IPS-NIHi7 (cell line): ENCODE measurements at regions not wholly inside any gene's neighbourhood (a gene's known extent, or its start where the extent isn't known, plus 50 kb on each side); places are given as distances from the start of the nearest gene placed in this dataset.
A peak's percentile ranks its signal among the peaks of the same experiment; 100 is the strongest.

Experiments used
- DNase-seq: peaks from one replicate; pipeline ENCODE4 v3.0.0; 2012; ENCODE audit warnings: mixed read lengths; ENCODE audit errors: extremely low spot score

- DNase-seq, result no peak
These were observed 172.5 kb downstream of the SMAD2 start for GRCh38 chr18:47758000-47758399.

- peak; percentile 81 for DNase-seq
These were observed 174.0 kb downstream of the SMAD2 start for GRCh38 chr18:47756364-47757016.

- DNase-seq, result no peak
These were observed 175.4 kb downstream of the SMAD2 start for GRCh38 chr18:47755102-47755456.

- peak; percentile 91 for DNase-seq
These were observed 176.0 kb downstream of the SMAD2 start for GRCh38 chr18:47754311-47755101.

GRCh38 chr18:47752796-47753645 lies 177.4 kb downstream of the SMAD2 start:
- peak; percentile 3 for DNase-seq

- peak; percentile 3 for DNase-seq
These were observed 179.5 kb downstream of the SMAD2 start for GRCh38 chr18:47750889-47751423.

GRCh38 chr18:47749600-47749973 lies 180.9 kb downstream of the SMAD2 start:
- no peak for DNase-seq

DNA sequence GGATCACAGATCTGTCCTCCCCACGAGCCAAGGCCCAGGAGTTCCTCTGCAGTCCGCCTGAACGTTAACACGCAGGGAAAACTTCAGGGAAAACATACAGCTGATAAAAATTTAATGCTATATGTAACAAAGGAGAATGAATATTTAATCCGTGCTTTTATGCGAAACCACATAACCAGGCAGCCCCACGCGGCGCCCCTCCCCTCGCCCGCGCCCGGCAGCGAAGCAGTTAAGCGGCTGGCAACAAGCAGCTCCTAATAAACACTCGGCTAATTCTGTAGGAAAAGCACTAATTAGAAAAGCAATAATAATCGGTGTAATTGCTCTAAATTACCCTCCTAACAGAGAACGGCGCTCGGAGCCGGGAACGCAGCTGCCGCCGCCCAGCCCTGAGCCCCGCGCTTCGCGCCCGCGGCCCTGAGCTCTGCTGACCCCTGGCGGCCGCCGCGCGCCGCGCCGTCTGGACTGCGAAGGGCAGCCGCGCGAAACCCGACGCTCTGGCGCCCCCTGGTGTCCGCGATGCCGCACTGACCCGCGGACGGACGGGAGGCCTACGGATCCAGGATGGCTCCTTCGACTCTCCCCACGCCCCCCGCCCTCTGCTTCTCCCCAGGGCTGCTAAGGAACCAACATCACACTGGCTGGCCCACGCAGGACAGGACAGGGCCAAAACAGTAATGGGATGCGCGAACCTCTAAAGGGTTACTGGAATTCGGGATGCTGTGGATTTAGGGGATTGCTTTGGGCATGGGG lies 181.4 kb downstream of the SMAD2 start:
- DNase-seq, result peak; percentile 93

- peak; percentile 7 for DNase-seq
These were observed 182.2 kb downstream of the SMAD2 start for GRCh38 chr18:47748093-47748796.

DNA sequence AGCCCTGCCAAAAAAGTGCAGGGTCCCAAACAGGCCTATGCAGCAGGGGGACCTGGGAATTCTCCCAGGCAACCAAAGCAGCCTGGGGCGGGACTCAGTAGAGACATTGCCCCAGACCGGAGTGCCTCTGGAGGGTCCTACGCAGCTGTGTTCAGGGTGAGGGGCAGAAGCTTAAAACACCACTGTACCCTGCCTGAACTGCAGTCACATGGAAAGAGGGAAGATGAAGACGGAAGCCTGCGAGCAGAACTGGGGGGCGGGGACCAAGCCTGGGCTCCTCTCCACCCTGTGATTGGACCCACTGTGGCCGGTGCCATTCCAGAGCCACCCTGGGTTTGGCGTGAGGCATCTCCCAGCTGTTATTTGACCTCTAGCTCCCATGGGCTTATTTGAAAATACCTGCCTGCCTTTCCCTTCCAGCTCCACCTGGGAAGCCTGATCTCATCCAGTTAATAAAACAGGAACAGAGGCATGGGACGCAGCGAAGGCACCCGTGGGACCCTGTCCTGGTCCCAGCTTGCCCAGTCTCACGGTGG lies 183.1 kb downstream of the SMAD2 start:
- DNase-seq, result no peak

DNA sequence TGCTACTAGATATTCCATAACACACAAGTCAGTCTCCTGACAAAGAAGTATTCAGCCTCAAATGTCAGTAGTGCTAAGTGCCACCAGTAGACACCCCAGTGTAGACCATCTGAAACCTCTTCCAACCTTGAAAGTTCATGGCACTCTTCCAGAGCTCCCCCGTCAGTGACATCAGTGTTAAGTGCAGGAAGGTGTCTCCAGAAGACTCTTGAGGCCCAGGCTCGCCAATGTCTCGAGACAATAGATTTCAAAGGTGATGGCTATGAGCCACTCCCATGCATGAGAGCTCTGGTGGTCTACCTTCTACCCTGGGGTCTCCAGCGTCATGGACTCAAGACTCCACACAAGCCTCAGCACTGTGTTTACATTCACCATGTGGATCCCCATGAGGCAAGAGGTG lies 183.8 kb downstream of the SMAD2 start:
- DNase-seq, result no peak

- DNase-seq, result no peak
These were observed 185.2 kb downstream of the SMAD2 start for GRCh38 chr18:47745227-47745626.

GRCh38 chr18:47737956-47738355 lies 192.5 kb downstream of the SMAD2 start:
- no peak for DNase-seq

- no peak for DNase-seq
These were observed 193.1 kb downstream of the SMAD2 start for GRCh38 chr18:47737198-47737830.

DNA sequence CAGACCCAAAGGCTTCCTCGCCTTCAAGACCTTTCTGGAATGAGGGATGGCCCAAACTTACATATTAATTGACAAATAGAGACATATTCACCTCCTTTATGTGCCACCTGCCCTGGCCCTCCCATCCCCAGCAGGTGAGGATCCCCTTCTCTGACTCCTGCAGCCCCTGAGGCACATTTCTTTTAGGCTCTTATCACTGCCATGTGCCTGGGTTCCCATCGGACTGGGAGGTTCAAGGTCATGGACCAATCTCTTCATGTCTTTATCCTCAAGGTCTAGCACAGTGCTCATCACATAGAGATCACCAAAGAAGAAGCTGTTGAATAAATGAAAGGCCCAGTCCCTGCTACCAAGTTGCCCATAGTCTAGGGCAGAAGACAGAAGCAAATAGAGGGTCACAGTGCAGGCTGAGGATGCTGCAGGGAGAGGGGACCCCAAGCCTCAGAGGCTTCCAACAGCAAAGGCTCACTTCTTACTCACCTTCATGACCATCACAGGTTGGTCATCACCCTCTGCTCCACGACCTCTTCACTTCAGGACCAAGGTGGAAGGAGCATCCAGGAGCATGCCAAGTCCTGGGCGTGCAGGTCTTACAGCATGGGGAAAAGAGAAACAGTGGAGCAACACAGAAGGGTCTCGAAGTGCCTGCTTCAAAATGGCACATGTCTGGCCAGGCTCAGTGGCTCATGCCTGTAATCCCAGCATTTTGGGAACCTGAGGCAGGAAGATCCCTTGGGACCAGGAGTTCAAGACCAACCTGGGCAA lies 193.9 kb downstream of the SMAD2 start:
- no peak for DNase-seq

DNA sequence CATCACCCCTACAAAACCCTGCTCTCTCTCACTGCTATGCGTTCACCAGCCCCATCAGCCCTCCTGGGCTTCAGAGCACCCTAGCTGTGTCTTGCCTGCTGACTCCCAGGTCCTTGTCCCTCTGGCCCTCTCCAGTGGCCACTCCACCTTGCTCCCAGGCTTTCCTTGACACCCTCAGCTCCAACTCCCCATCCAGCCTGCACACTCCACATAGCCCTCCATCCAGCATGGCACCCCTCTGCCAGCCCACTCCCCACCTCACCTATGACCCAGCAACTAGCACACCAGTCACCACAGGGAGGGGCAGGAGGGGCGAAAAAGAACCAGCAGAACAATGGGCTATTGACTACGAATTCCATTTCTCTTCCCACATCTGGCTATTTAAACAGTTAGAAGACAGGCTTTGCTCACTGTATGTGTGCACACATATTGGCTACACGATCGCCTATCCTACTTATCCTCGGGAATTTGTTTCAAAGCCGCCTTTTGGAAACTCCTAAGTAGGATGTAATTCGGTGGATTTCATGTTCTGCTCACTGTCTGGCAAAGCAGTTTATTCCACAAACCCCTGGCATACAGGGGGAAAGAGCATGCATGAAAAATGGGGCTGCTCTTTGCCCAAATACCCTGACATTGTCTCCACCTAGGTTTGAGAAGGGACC lies 195.3 kb downstream of the SMAD2 start:
- DNase-seq, result no peak

DNA sequence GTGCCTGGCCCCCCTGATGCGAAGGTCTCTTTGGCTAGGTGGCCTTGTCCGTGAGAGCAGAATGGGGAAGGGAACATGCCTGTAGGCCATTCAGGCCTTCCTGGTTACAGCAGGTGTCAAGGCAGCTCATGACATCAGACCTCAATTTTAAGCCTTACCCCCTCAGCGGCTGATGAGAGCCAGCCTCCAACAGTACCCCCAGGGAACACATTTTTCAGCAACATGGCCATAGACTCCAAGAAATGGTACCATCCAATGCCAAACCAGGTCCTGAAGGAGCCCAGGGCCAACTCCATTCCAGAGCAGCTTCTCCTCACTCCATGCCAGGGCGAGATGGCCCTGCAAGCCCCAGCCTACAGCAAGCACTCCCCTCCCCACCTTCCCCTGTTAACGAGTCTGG lies 199.2 kb downstream of the SMAD2 start:
- DNase-seq, result no peak

DNA sequence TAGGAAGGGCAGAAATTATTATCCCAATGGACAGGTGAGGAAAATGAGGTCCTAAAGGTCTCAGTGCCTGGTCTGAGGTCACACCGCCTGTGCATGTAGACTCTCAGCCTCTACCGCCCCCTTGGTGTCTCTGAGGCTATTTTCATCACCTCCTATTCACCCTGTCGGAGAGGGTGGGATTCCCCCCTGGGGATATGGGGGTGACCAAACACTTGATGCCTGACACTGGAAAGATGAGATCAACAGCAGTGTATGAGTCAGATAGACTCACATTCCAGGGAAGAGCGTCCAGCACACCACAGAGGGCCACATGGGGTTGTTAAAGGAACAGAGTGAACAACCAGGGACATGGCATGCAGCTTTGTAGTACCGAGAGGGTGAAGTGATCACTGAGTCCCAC lies 199.7 kb downstream of the SMAD2 start:
- peak; percentile 35 for DNase-seq

DNA sequence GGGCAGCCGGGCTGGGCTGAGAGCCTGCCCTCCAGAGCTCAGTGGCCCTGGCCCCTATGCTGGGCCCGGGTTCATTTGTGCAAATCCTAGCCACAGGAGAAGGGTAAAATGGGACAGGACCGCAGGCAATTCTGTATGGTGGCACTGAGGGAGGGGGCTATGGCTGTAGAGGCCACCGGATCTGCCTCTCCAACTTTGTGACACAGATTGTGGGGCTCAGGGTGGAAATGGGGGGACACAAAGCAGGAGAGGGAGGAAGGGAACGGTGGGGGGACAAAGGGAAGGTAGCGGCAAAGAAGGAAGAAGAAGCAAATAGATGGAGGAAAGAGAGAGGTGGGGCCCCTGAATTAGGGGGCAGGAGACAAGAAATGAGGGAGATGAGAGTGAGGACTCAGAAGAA lies 201.1 kb downstream of the SMAD2 start:
- DNase-seq, result no peak
